Transverse colon (tissue), 4 donors: ENCODE measurements at regions not wholly inside any gene's neighbourhood (a gene's known extent, or its start where the extent isn't known, plus 50 kb on each side); places are given as distances from the start of the nearest gene placed in this dataset.
A peak's percentile ranks its signal among the peaks of the same experiment; 100 is the strongest.

ENCODE experiments used
- DNase-seq: peaks from one replicate; pipeline ENCODE4 v3.0.0-alpha.2; 2019
- H3K27ac ChIP-seq, 4 donors: fragments of 200-600 bp; sonication (generic); 2 replicates each; pipeline ENCODE4 v1.5.1; 2016 to 2018; ENCODE audit warnings: inconsistent platforms in 4 of 4
- H3K27me3 ChIP-seq: fragments of 200-600 bp; sonication (generic); 2 replicates; pipeline ENCODE4 v1.5.1; 2017; ENCODE audit warnings: inconsistent platforms
- H3K36me3 ChIP-seq, 4 donors: fragments of 200-600 bp; sonication (generic); 2 replicates each; pipeline ENCODE4 v1.5.1; 2017 to 2019; ENCODE audit warnings: inconsistent platforms in 4 of 4
- H3K4me1 ChIP-seq, 4 donors: fragments of 200-600 bp; sonication (generic); 2 replicates each; pipeline ENCODE4 v1.5.1; 2017 to 2020; ENCODE audit warnings: inconsistent platforms in 4 of 4
- H3K4me3 ChIP-seq, 4 donors: fragments of 200-600 bp; sonication (generic); 1 replicate in 1 of 4; 2 replicates in 3 of 4; pipeline versions ENCODE4 v1.5.1 to v1.6.1; 2017 to 2019; ENCODE audit warnings: inconsistent platforms in 4 of 4
- H3K9me3 ChIP-seq, 2 donors: fragments of 200-600 bp; sonication (generic); 2 replicates each; pipeline ENCODE4 v1.5.1; 2017 to 2019; ENCODE audit warnings: inconsistent platforms in 2 of 2
- CTCF ChIP-seq, 5 experiments: fragments of 200-600 bp in 3 of 5; fragments of 450-650 bp in 2 of 5; sonication (generic) in 3 of 5; IDR thresholded peaks; 1 replicate in 2 of 5; 2 replicates in 3 of 5; pipeline ENCODE4 v1.5.1; 2016 to 2017; ENCODE audit warnings: antibody characterized with exemption in 5 of 5, inconsistent platforms in 3 of 5, mild to moderate bottlenecking in 2 of 5, moderate library complexity in 1 of 5
- EP300 ChIP-seq: sonication (generic); formaldehyde crosslinking; IDR thresholded peaks from one replicate; pipeline ENCODE4 v1.6.1; 2017; ENCODE audit warnings: antibody characterized with exemption, low read depth
- POLR2A ChIP-seq: fragments of 450-650 bp; IDR thresholded peaks from one replicate; pipeline ENCODE4 v1.6.1; 2016; ENCODE audit warnings: antibody characterized with exemption, mild to moderate bottlenecking, moderate library complexity
- POLR2AphosphoS5 ChIP-seq, 3 donors: sonication (generic); formaldehyde crosslinking; IDR thresholded peaks; one replicate each; pipeline ENCODE4 v1.6.1; 2016; ENCODE audit warnings: antibody characterized with exemption in 3 of 3
- WGBS, 2 donors: methylation state at CpG; one replicate each; pipeline ENCODE4 v1.1.5; 2018; ENCODE audit warnings: low coverage in 1 of 2; 5-methylcytosine and 5-hydroxymethylcytosine counted together
- in situ Hi-C, 4 donors: fragments of 200-750 bp; cut with MboI; loops; one replicate each; pipeline versions ENCODE4 v1.15.0 to v1.15.1; 2017; ENCODE audit warnings: low sequenced_read_pairs in 3 of 4, low pct_ligation_motif_present in 1 of 4, low pct_unique_long_range_greater_than_20kb in 1 of 4
- intact Hi-C: fragments of 100-400 bp; cut with DNase I; formaldehyde crosslinking; loops from one replicate; pipeline ENCODE4 v1.15.1; 2023; ENCODE audit warnings: low total_unique reads

GRCh38 chr13:33348366-33348765, 62.8 kb upstream of the STARD13 start:
- Histone ChIP-seq H3K4me3 (no peak overlapping the region), H3K27me3 (no peaks in the 10 kb centered on the region), H3K27ac (peak overlapping the region in 3 of 4 donors; percentile 27 to 88 (median 84)), H3K4me1 (peaks cover 0 to 28% (median 20%) of the 10 kb centered on the region in 4 donors), H3K9me3 (no peaks in the 10 kb centered on the region), H3K36me3 (no peaks in the 10 kb centered on the region)
- in situ Hi-C loops: no loop called here
- intact Hi-C loops: no loop called here
- 25 to 56% methylated on average over 2 of the region's 2 CpGs for WGBS, 2 donors
- DNase-seq: no peak
- TF ChIP-seq POLR2AphosphoS5 (IDR thresholded peaks at IDR 0.05) (no peak), EP300 (no peak), POLR2A (no peak), CTCF (IDR thresholded peaks at IDR 0.05) (no peak)

DNA sequence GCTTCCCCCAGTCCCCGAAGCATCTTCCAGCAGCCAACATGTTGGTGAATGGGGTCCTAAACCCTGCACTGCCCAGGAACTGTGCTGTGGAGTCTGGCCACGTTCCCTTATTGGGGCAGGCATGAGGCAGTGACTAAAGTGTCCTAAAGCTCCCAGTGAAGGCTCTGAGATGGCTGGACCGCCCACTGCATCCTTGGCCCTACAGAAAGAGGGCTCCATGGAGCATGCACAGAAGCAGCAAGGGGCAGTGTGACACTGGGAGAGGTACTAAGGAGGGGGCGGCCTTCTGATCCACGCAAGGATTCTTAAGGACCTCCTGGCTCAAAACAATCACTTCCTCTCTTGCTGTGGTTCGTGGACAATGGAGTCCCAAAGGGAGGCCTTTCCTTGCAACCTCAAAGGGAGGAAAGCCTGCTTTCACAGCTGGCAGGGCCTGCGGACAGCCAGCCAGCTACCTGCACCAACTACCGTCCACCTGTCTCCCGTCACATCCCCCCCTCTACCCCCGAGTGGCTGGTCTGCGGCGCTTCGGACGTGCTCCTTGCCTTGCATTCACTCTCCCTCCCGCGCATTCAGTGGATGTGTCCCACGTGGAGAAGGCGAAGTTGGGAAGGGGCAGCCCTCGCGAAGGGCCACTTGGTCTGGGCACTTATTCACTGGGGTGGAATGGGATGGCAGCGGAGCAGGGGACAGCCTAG, 63.9 kb upstream of the STARD13 start:
- no peaks in the 10 kb centered on the region for H3K36me3 ChIP-seq
- no peaks in the 10 kb centered on the region for H3K9me3 ChIP-seq
- H3K27me3 ChIP-seq: no peaks in the 10 kb centered on the region
- H3K27ac ChIP-seq: peak overlapping the region; percentile 84 to 88 (median 88)
- TF ChIP-seq POLR2A: no peak
- no peak for TF ChIP-seq POLR2AphosphoS5 (IDR thresholded peaks at IDR 0.05)
- no peak for TF ChIP-seq EP300
- no peak for TF ChIP-seq CTCF (IDR thresholded peaks at IDR 0.05)
- H3K4me3 ChIP-seq: peak overlapping the region; percentile 57 to 87 (median 68)
- in situ Hi-C loops (no loop called here), intact Hi-C loops (no loop called here)
- 31% methylated on average over 21 of the region's 21 CpGs; no CpG with 5 or more reads in 1 of the 2 donors for WGBS, 2 donors
- H3K4me1 ChIP-seq: peaks cover 0 to 28% (median 20%) of the 10 kb centered on the region in 4 donors
- DNase-seq: peak; percentile 31

- H3K9me3 ChIP-seq: no peaks in the 10 kb centered on the region
- H3K27me3 ChIP-seq: no peaks in the 10 kb centered on the region
- TF ChIP-seq POLR2A: peak; percentile 23
- TF ChIP-seq POLR2AphosphoS5 (IDR thresholded peaks at IDR 0.05): no peak
- TF ChIP-seq CTCF (IDR thresholded peaks at IDR 0.05): no peak
- TF ChIP-seq EP300: no peak
- in situ Hi-C loops (no loop called here), intact Hi-C loops (no loop called here)
- WGBS, 2 donors: 6% methylated on average over 43 of the region's 84 CpGs; no CpG with 5 or more reads in 1 of the 2 donors
- H3K27ac ChIP-seq: peak overlapping the region; percentile 84 to 88 (median 88)
- H3K4me3 ChIP-seq: peak overlapping the region; percentile 57 to 87 (median 68)
- H3K36me3 ChIP-seq: no peaks in the 10 kb centered on the region
- H3K4me1 ChIP-seq: peaks cover 0 to 28% (median 20%) of the 10 kb centered on the region in 4 donors
- DNase-seq: peak; percentile 60
Observed at GRCh38 chr13:33349986-33350826, 64.7 kb upstream of the STARD13 start.

GRCh38 chr13:33351319-33351718, 65.8 kb upstream of the STARD13 start:
- peaks cover 0 to 28% (median 20%) of the 10 kb centered on the region in 4 donors for H3K4me1 ChIP-seq
- peak overlapping the region; percentile 40 to 88 (median 86) for H3K27ac ChIP-seq
- H3K4me3 ChIP-seq: peak overlapping the region in 1 of 4 donors; percentile 87
- peak; percentile 13 for DNase-seq
- in situ Hi-C loops (no loop called here), intact Hi-C loops (no loop called here)
- no peaks in the 10 kb centered on the region for H3K36me3 ChIP-seq
- H3K9me3 ChIP-seq: no peaks in the 10 kb centered on the region
- TF ChIP-seq POLR2AphosphoS5 (IDR thresholded peaks at IDR 0.05): peak in 2 of 3 donors; percentile 25 to 39
- no peak for TF ChIP-seq EP300
- TF ChIP-seq POLR2A: no peak
- peak; percentile 2 to 59 (median 12) for TF ChIP-seq CTCF (IDR thresholded peaks at IDR 0.05)
- 0 to 13% methylated on average over 2 of the region's 2 CpGs for whole genome bisulfite sequencing, 2 donors
- no peaks in the 10 kb centered on the region for H3K27me3 ChIP-seq
